Stomach smooth muscle (tissue), 2 donors: ENCODE measurements at regions not wholly inside any gene's neighbourhood (a gene's known extent, or its start where the extent isn't known, plus 50 kb on each side); places are given as distances from the start of the nearest gene placed in this dataset.

Experiments
- H3K27ac ChIP-seq: one replicate; pipeline ENCODE4 v1.7.0; 2013; ENCODE audit warnings: mild to moderate bottlenecking, low read length, inconsistent platforms
- H3K27me3 ChIP-seq, 2 donors: one replicate each; pipeline ENCODE4 v1.7.0; 2013; ENCODE audit warnings: low read length in 2 of 2; ENCODE audit not compliant: insufficient read depth in 2 of 2, control insufficient read depth in 1 of 2
- H3K36me3 ChIP-seq, 2 donors: one replicate each; pipeline ENCODE4 v1.7.0; 2013; ENCODE audit warnings: low read length in 2 of 2; ENCODE audit not compliant: control insufficient read depth in 2 of 2, insufficient read depth in 2 of 2
- H3K4me1 ChIP-seq: one replicate; pipeline ENCODE4 v1.7.0; 2013; ENCODE audit warnings: low read length; ENCODE audit not compliant: control insufficient read depth, insufficient read depth
- H3K4me3 ChIP-seq, 2 donors: one replicate each; pipeline ENCODE4 v1.7.0; 2013; ENCODE audit warnings: low read length in 2 of 2
- H3K9ac ChIP-seq, 2 donors: one replicate each; pipeline ENCODE4 v1.7.0; 2013; ENCODE audit warnings: low read length in 2 of 2, mild to moderate bottlenecking in 1 of 2
- H3K9me3 ChIP-seq, 2 donors: one replicate each; pipeline ENCODE4 v1.7.0; 2013; ENCODE audit warnings: low read length in 2 of 2; ENCODE audit not compliant: control insufficient read depth in 2 of 2
- donor health status: healthy.
- donor health status: Pancreatic carcinoma.

DNA sequence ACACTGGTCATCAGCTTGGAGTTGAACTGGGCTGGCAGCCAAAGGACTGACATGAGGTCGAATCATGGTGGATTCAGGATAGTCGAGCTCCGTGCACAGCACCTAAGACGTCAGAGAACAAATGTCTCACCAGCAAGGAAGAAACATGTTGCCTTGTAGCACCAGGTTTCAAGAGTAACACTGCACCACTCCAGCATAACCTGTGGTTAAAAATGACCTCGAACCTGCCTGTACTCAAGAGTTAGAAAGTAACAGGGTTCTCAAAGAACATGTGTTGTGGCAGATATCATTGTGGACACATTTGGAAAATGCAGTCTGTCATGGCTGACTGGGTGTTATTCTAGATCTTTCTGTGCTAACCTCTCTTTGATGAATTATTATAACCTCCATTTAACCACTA, 511.6 kb downstream of the CDH26 start:
- H3K27me3 ChIP-seq: no peaks in the 10 kb centered on the region
- H3K9me3 ChIP-seq: no peaks in the 10 kb centered on the region
- H3K36me3 ChIP-seq: no peaks in the 10 kb centered on the region
- H3K27ac ChIP-seq: no peak overlapping the region
- no peak overlapping the region for H3K4me3 ChIP-seq
- no peaks in the 10 kb centered on the region for H3K4me1 ChIP-seq
- no peak overlapping the region for H3K9ac ChIP-seq

DNA sequence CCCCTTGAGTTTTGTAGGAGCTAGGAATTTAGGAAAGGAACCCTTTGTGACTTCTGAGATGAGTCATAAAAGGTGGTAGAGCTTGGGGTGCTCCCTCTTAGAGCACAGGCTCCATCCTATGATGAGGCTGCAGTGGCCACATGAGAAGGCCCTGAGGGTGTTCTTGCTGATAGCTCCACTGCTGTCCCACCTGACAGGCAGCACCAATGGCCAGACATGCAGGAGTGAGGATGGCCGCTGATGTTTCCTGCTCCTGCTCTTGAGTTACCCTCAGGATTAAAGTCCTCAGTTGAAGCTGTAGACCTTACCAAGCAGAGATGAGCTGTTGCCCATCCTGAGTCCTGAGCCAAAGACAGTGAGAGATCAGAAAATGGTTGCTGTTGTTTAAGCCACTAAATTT, 512.1 kb downstream of the CDH26 start:
- no peak overlapping the region for H3K27ac ChIP-seq
- no peaks in the 10 kb centered on the region for H3K27me3 ChIP-seq
- no peaks in the 10 kb centered on the region for H3K9me3 ChIP-seq
- H3K9ac ChIP-seq: no peak overlapping the region
- H3K36me3 ChIP-seq: no peaks in the 10 kb centered on the region
- no peaks in the 10 kb centered on the region for H3K4me1 ChIP-seq
- H3K4me3 ChIP-seq: no peak overlapping the region

DNA sequence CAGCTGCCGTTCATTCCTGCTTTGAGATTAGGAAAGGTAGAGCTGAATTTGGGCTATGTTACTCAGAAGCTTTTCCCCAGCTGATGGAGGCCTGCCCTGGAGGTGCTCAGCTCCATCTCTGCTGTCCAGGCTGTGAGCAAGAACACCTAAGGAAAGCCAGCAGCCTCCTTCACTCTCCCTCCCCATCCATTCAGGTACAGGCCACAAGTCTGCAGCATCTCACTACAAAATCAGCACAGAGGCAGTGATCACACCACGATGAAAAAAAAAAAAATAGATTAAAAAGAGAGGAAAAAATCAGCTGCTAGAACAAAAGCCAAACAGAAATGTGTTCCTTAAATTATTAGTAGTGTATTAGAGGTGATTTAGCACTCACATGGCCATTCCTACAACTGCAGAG, 515.0 kb downstream of the CDH26 start:
- Histone ChIP-seq H3K9ac (no peak overlapping the region), H3K4me1 (no peaks in the 10 kb centered on the region), H3K36me3 (no peaks in the 10 kb centered on the region), H3K4me3 (no peak overlapping the region), H3K27me3 (no peaks in the 10 kb centered on the region), H3K27ac (no peak overlapping the region), H3K9me3 (no peaks in the 10 kb centered on the region)

DNA sequence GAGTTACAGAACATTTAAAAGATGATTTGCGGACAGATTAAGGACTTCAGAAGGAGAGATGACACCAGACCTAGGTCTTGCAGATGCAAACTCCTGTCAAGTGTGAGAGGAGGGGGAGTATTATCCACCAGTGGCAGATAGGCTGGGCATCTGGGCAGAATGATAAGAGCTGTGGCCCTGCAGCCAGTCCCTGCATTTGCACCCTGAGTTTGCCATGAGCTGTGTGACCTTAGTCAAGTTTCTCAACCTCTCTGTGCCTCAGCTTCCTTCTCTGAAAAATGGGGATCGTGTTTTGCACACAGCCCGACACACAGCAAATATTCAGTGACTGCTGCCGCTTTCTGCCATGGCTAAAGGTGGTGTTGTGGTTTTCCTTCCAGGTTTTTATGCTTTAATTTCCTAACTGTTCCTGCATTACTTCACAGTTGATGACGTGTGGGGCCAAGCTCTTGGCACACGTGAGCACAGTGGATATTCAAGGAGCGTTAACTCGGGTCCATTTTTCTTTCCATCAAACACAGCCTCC, 516.2 kb downstream of the CDH26 start:
- no peaks in the 10 kb centered on the region for H3K36me3 ChIP-seq
- no peaks in the 10 kb centered on the region for H3K4me1 ChIP-seq
- H3K27me3 ChIP-seq: peaks cover 0 to 2% of the 10 kb centered on the region in 2 donors
- H3K27ac ChIP-seq: no peak overlapping the region
- no peak overlapping the region for H3K9ac ChIP-seq
- no peaks in the 10 kb centered on the region for H3K9me3 ChIP-seq
- no peak overlapping the region for H3K4me3 ChIP-seq

DNA sequence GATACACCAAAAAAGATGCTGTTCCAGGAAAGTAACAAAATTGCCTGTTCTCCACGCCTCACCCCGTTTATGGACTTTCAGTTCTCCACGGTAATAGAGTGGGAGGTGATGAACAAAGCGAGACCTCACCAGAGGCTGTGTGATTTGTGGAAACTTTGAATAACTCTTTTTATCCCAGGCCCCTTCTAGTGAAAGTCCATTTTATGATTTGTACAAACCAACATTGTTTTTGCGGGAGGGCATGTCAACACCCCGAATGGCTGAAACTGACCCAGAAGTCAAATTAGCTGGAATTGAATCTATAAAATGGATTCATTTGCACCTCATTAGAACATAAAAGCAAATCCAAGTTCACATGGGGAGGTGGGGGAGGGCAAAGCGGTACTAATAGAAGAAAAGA, 517.8 kb downstream of the CDH26 start:
- Histone ChIP-seq H3K9ac (no peak overlapping the region), H3K4me1 (no peaks in the 10 kb centered on the region), H3K27ac (no peak overlapping the region), H3K4me3 (no peak overlapping the region), H3K36me3 (no peaks in the 10 kb centered on the region), H3K9me3 (no peaks in the 10 kb centered on the region), H3K27me3 (peaks cover 0 to 2% of the 10 kb centered on the region in 2 donors)

GRCh38 chr20:60477958-60478357, 519.7 kb downstream of the CDH26 start:
- H3K27ac ChIP-seq: no peak overlapping the region
- H3K9me3 ChIP-seq: no peaks in the 10 kb centered on the region
- no peak overlapping the region for H3K9ac ChIP-seq
- H3K4me3 ChIP-seq: no peak overlapping the region
- peaks cover 0 to 2% of the 10 kb centered on the region in 2 donors for H3K27me3 ChIP-seq
- H3K4me1 ChIP-seq: no peaks in the 10 kb centered on the region
- no peaks in the 10 kb centered on the region for H3K36me3 ChIP-seq

- H3K9me3 ChIP-seq: no peaks in the 10 kb centered on the region
- no peaks in the 10 kb centered on the region for H3K4me1 ChIP-seq
- H3K27ac ChIP-seq: no peak overlapping the region
- H3K9ac ChIP-seq: no peak overlapping the region
- no peak overlapping the region for H3K4me3 ChIP-seq
- no peaks in the 10 kb centered on the region for H3K36me3 ChIP-seq
- H3K27me3 ChIP-seq: peaks cover 0 to 5% of the 10 kb centered on the region in 2 donors
These were observed 520.3 kb downstream of the CDH26 start for GRCh38 chr20:60478533-60478932.

DNA sequence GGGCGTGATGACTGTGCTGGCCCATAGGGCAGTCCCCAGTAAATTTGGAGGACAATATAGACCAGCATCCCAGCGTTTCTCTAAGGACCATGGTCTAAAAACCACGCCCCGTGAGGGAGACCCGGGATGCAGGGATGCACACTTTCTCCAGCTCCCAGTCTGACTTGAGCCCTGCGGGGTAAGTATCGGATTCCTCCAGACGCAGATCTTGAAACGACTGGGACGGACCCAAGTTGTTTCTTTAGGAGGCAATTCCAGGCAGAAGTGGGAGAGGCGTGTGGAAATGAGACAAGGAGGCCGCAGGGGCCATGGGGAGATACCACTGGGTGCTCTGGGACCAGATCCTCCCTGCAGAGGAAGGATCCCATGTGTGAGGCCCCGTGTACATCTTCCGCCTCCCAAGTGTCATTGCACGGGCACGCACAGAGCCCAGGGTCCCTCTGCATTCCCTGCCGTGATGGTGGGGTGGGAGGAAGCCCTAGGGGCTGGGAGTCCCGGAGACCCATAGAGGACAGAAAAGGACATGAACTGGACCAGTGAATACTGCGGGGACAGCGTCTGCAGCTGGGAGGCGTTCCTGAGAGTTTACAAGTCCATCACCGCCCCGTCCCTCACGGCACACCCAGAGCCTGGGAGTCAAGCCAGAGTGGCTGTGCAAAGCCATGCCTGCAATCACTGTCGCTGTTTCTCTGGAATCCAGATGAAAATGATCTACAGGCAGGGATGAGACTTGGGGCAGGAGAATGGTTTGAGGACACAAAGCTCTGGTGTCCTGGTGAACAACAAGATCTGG, 522.9 kb downstream of the CDH26 start:
- H3K9ac ChIP-seq: no peak overlapping the region
- no peak overlapping the region for H3K27ac ChIP-seq
- H3K9me3 ChIP-seq: no peaks in the 10 kb centered on the region
- no peaks in the 10 kb centered on the region for H3K36me3 ChIP-seq
- peaks cover 0 to 7% of the 10 kb centered on the region in 2 donors for H3K27me3 ChIP-seq
- no peaks in the 10 kb centered on the region for H3K4me1 ChIP-seq
- H3K4me3 ChIP-seq: no peak overlapping the region

- no peak overlapping the region for H3K27ac ChIP-seq
- H3K4me3 ChIP-seq: no peak overlapping the region
- H3K9ac ChIP-seq: no peak overlapping the region
- H3K36me3 ChIP-seq: no peaks in the 10 kb centered on the region
- no peaks in the 10 kb centered on the region for H3K9me3 ChIP-seq
- no peaks in the 10 kb centered on the region for H3K4me1 ChIP-seq
- peaks cover 0 to 7% of the 10 kb centered on the region in 2 donors for H3K27me3 ChIP-seq
These were observed 523.5 kb downstream of the CDH26 start for GRCh38 chr20:60481743-60482133.

- no peak overlapping the region for H3K9ac ChIP-seq
- H3K36me3 ChIP-seq: no peaks in the 10 kb centered on the region
- peaks cover 0 to 7% of the 10 kb centered on the region in 2 donors for H3K27me3 ChIP-seq
- H3K9me3 ChIP-seq: no peaks in the 10 kb centered on the region
- H3K4me1 ChIP-seq: no peaks in the 10 kb centered on the region
- H3K27ac ChIP-seq: no peak overlapping the region
- H3K4me3 ChIP-seq: no peak overlapping the region
These were observed 524.2 kb downstream of the CDH26 start for GRCh38 chr20:60482221-60483008.

DNA sequence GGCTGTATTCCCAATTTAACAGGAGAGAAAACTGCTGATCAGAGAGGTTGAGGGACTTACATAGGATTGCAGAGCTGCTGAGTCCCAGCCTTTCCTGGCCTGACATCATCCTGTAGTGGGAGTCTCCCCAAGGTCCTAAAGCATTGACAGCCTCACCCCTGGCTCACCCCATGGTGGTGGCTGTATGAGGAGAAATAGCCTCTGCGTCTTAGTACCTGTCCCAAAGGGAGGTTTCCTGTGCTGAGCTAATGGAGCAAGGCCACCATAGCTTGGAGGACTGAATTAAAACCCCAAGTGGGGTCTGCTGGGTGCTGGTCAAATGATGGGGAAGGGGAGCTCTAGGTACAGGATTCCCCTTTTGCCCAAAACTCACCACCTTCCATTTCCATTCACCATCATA, 525.1 kb downstream of the CDH26 start:
- H3K36me3 ChIP-seq: no peaks in the 10 kb centered on the region
- H3K9me3 ChIP-seq: no peaks in the 10 kb centered on the region
- no peaks in the 10 kb centered on the region for H3K4me1 ChIP-seq
- peaks cover 0 to 7% of the 10 kb centered on the region in 2 donors for H3K27me3 ChIP-seq
- no peak overlapping the region for H3K9ac ChIP-seq
- no peak overlapping the region for H3K4me3 ChIP-seq
- H3K27ac ChIP-seq: no peak overlapping the region
